Ectodermal cell (in vitro differentiated cells): ENCODE measurements at regions not wholly inside any gene's neighbourhood (a gene's known extent, or its start where the extent isn't known, plus 50 kb on each side); places are given as distances from the start of the nearest gene placed in this dataset.

Experiments
- H3K27ac ChIP-seq: 2 replicates; pipeline ENCODE4 v1.7.0; 2013; ENCODE audit warnings: mild to moderate bottlenecking, low read depth, low read length; ENCODE audit not compliant: insufficient read depth, poor library complexity, severe bottlenecking
- H3K27me3 ChIP-seq: 2 replicates; pipeline ENCODE4 v1.7.0; 2013; ENCODE audit warnings: mild to moderate bottlenecking, low read length; ENCODE audit not compliant: insufficient read depth, control insufficient read depth, poor library complexity, severe bottlenecking
- H3K36me3 ChIP-seq: one replicate; pipeline ENCODE4 v1.7.0; 2013; ENCODE audit warnings: low read length; ENCODE audit not compliant: control insufficient read depth, insufficient read depth
- H3K4me1 ChIP-seq: one replicate; pipeline ENCODE4 v1.7.0; 2013; ENCODE audit warnings: low read length; ENCODE audit not compliant: control insufficient read depth, insufficient read depth
- H3K4me3 ChIP-seq: 2 replicates; pipeline ENCODE4 v1.7.0; 2013; ENCODE audit warnings: low read depth, low read length, control low read depth; ENCODE audit not compliant: insufficient read depth
- H3K9me3 ChIP-seq: 2 replicates; pipeline ENCODE4 v1.7.0; 2013; ENCODE audit warnings: mild to moderate bottlenecking, low read length, moderate library complexity; ENCODE audit not compliant: control insufficient read depth
- WGBS, 2 experiments: methylation state at CpG; one replicate each; pipeline ENCODE4 v1.1.7; 2013; ENCODE audit warnings: missing lambda C conversion rate in 2 of 2; 5-methylcytosine and 5-hydroxymethylcytosine counted together

DNA sequence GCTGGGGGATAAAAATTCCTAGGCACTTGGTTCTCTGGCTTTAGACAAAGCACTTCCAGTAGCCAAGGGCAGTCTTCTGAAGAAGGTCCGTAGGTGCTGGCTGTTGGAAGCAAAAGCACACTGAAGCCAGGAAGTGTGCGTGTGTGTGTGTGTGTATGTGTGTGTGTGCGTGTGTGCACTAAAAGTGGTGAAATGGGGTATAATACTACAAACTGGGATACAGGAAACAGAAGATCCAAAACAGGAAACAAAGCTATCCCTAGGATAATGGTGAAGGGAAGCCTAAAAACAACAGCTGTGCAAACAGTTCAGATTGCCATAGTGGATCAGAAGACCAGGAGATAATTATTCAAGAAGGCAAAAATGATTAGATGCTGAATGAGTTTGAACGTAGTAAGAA is 103.4 kb downstream of the IL20RB start:
- WGBS, 2 experiments, result 91 to 92% methylated on average over 4 of the region's 4 CpGs
- H3K36me3 ChIP-seq, result no peaks in the 10 kb centered on the region
- H3K27ac ChIP-seq, result no peak overlapping the region
- no peak overlapping the region for H3K4me3 ChIP-seq
- H3K9me3 ChIP-seq, result no peaks in the 10 kb centered on the region
- no peaks in the 10 kb centered on the region for H3K4me1 ChIP-seq
- H3K27me3 ChIP-seq, result no peaks in the 10 kb centered on the region

DNA sequence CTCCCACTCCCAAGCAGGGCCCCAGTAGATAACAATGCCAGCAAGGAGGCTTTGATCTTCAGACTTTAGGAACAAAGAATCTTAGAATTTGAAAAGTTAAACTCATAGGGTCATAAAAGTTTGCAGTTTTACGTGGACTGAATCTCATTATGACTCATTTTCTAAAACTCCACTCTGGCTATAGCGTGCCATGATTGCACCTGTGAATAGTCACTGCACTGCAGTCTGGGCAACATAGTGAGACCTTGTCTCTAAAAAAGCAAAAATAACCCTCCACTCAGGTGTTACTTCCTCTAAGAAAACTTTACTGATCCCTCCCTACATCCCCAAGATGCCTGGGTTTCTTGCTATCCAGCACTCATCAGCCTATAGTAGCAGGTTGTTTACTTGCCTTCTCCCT is 104.5 kb downstream of the IL20RB start:
- Histone ChIP-seq H3K27ac (no peak overlapping the region), H3K36me3 (no peaks in the 10 kb centered on the region), H3K9me3 (no peaks in the 10 kb centered on the region), H3K27me3 (no peaks in the 10 kb centered on the region), H3K4me3 (no peak overlapping the region), H3K4me1 (no peaks in the 10 kb centered on the region)
- WGBS, 2 experiments, result 92 to 95% methylated on average over 2 of the region's 2 CpGs

DNA sequence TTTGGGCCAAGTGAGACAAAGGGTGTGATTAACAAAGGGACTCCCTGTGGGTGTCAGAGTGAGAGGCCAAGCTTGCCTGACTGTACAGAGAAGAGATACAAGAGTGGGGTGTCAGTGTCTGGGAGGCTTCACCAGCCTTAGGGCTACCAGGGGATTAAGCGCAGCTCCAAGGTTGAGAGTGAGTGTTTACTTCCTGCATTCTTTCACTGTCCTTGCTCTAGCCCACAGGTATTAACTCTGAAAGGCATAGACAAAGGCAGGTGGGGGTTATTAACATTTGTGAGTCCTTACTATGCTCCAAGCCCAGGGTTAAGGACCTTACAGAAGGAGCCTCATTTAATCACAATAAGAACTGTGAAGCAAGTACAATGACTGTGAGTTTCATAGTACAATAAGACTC is 107.6 kb downstream of the IL20RB start:
- Histone ChIP-seq H3K36me3 (no peaks in the 10 kb centered on the region), H3K27me3 (no peaks in the 10 kb centered on the region), H3K4me3 (no peak overlapping the region), H3K27ac (no peak overlapping the region), H3K4me1 (no peaks in the 10 kb centered on the region), H3K9me3 (no peaks in the 10 kb centered on the region)
- WGBS, 2 experiments, result 27 to 41% methylated on average over 1 of the region's 1 CpG

DNA sequence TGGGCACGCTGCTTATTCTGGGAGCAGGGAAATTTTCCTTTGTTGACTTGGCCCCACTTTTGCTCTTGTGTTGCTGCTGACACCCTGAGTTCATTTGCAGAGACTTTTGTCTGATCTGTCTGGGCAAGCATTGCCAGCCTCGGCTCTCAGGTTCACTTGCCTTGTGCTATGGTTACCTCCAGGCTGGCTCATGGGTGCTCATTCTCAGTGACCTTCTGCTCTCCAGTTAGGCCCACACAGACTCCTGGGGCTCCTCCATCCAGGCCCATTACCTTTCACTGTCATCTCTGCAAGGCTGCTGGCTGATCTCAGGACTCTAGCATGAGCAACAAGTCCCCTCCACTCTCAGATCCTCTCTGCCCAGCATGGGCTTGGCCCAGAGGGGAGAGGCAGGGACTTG is 108.3 kb downstream of the IL20RB start:
- no peaks in the 10 kb centered on the region for H3K9me3 ChIP-seq
- no peaks in the 10 kb centered on the region for H3K4me1 ChIP-seq
- no peak overlapping the region for H3K4me3 ChIP-seq
- no peaks in the 10 kb centered on the region for H3K36me3 ChIP-seq
- no peaks in the 10 kb centered on the region for H3K27me3 ChIP-seq
- H3K27ac ChIP-seq, result no peak overlapping the region
- WGBS, 2 experiments, result 87 to 89% methylated on average over 2 of the region's 2 CpGs

GRCh38 chr3:137071104-137071503 is 113.3 kb downstream of the IL20RB start:
- Histone ChIP-seq H3K36me3 (no peaks in the 10 kb centered on the region), H3K4me3 (no peak overlapping the region), H3K27me3 (no peaks in the 10 kb centered on the region), H3K27ac (no peak overlapping the region), H3K9me3 (no peaks in the 10 kb centered on the region), H3K4me1 (no peaks in the 10 kb centered on the region)
- 87 to 96% methylated on average over 1 of the region's 1 CpG for WGBS, 2 experiments

DNA sequence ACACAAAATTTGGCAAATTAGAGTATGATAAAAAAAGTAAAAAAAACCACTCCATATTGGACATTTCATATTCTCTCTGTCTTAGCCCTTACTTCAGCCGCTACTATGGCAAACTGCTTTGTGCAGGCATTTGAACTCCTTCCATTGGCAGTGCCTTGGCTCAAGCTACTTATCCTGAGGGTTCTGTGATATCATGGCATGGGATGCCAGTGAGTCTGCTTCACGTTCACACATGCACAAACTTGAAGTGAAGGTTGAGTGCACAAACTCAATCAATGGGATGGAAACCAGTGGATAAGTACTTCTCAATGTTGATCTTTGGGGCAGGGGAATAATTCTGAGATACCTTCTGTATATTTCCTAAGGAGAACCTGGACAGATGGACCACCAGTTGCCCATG is 117.2 kb downstream of the IL20RB start:
- Histone ChIP-seq H3K4me3 (no peak overlapping the region), H3K9me3 (no peaks in the 10 kb centered on the region), H3K4me1 (no peaks in the 10 kb centered on the region), H3K27ac (no peak overlapping the region), H3K27me3 (no peaks in the 10 kb centered on the region), H3K36me3 (no peaks in the 10 kb centered on the region)
- 96 to 97% methylated on average over 2 of the region's 2 CpGs for WGBS, 2 experiments

DNA sequence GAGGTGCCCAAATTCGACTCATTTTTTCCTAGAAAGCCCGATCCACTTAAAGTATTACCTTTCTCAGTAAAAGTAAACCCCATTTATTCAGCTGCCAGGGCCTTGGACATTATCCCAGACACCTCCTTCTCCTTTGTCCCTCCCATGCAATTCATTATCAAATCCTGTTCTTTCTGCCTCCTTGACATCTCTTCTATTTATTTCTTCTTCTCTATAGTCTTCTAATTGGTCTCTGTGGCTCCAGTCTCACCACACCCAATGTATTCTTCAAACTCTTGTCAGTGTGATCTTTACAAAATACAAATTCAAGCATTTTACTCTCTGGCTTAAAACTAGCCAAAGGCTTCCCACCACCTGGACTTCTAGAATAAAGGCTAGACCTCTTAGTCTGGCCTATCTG is 120.3 kb downstream of the IL20RB start:
- Histone ChIP-seq H3K27ac (no peak overlapping the region), H3K36me3 (no peaks in the 10 kb centered on the region), H3K9me3 (no peaks in the 10 kb centered on the region), H3K27me3 (no peaks in the 10 kb centered on the region), H3K4me3 (no peak overlapping the region), H3K4me1 (no peaks in the 10 kb centered on the region)
- 90 to 95% methylated on average over 2 of the region's 2 CpGs for WGBS, 2 experiments

GRCh38 chr3:137079571-137079970 is 121.8 kb downstream of the IL20RB start:
- no peaks in the 10 kb centered on the region for H3K27me3 ChIP-seq
- 93% methylated on average over 2 of the region's 2 CpGs; no CpG with 5 or more reads in 1 of the 2 experiments for WGBS, 2 experiments
- H3K9me3 ChIP-seq, result no peaks in the 10 kb centered on the region
- no peak overlapping the region for H3K27ac ChIP-seq
- no peaks in the 10 kb centered on the region for H3K4me1 ChIP-seq
- no peaks in the 10 kb centered on the region for H3K36me3 ChIP-seq
- H3K4me3 ChIP-seq, result no peak overlapping the region

DNA sequence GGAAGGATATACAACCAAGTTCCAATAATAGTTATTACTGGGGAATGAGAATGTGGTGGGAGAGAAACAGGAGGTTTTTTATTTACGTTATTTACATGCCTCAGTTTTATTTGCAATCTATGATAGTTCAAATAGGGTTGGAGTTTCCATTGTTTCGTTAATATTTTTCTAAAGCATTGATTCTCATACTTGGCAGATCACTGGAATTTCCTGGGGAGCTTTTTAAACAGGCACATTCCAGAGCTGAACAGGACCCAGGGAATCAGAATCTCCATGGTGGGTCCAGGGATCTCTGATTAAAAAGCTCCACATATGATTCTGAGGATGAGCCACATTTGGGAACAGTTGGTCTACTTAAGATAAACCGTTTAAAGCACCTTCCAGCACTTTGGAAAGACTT is 123.9 kb downstream of the IL20RB start:
- Histone ChIP-seq H3K9me3 (no peaks in the 10 kb centered on the region), H3K27me3 (no peaks in the 10 kb centered on the region)
- 93 to 98% methylated on average over 3 of the region's 3 CpGs for WGBS, 2 experiments

GRCh38 chr3:137082763-137083162 is 125.0 kb downstream of the IL20RB start:
- no peak overlapping the region for H3K4me3 ChIP-seq
- H3K4me1 ChIP-seq, result no peaks in the 10 kb centered on the region
- H3K36me3 ChIP-seq, result no peaks in the 10 kb centered on the region
- no peaks in the 10 kb centered on the region for H3K27me3 ChIP-seq
- H3K27ac ChIP-seq, result no peak overlapping the region
- WGBS, 2 experiments, result 90 to 99% methylated on average over 2 of the region's 2 CpGs
- no peaks in the 10 kb centered on the region for H3K9me3 ChIP-seq

More for the DNA sequence above, 123.9 kb downstream of the IL20RB start:
- Histone ChIP-seq H3K4me3 (no peak overlapping the region), H3K36me3 (no peaks in the 10 kb centered on the region), H3K4me1 (no peaks in the 10 kb centered on the region), H3K27ac (no peak overlapping the region)

GRCh38 chr3:137083332-137083731 is 125.5 kb downstream of the IL20RB start:
- no peak overlapping the region for H3K27ac ChIP-seq
- no peaks in the 10 kb centered on the region for H3K27me3 ChIP-seq
- H3K4me1 ChIP-seq, result no peaks in the 10 kb centered on the region
- no peak overlapping the region for H3K4me3 ChIP-seq
- no peaks in the 10 kb centered on the region for H3K36me3 ChIP-seq
- no peaks in the 10 kb centered on the region for H3K9me3 ChIP-seq
- 94 to 96% methylated on average over 1 to 2 of the region's 2 CpGs for WGBS, 2 experiments
